Peyer's patch (tissue), 4 donors: ENCODE measurements at regions not wholly inside any gene's neighbourhood (a gene's known extent, or its start where the extent isn't known, plus 50 kb on each side); places are given as distances from the start of the nearest gene placed in this dataset.
"Not testable (repeated sequence)": the region's sequence is repeated elsewhere in the genome, so short reads cannot be mapped to it uniquely, and the experiment has no call there.

Experiments
- CTCF ChIP-seq, 6 experiments: fragments of 450-650 bp in 4 of 6; fragments of 200-600 bp in 2 of 6; sonication (generic) in 1 of 6; IDR thresholded peaks; one replicate each; pipeline ENCODE4 v1.5.1; 2017 to 2019; ENCODE audit warnings: antibody characterized with exemption in 6 of 6, mild to moderate bottlenecking in 3 of 6, moderate library complexity in 1 of 6
- POLR2A ChIP-seq, 2 donors: fragments of 450-650 bp; IDR thresholded peaks; one replicate each; pipeline ENCODE4 v1.5.1; 2017; ENCODE audit warnings: antibody characterized with exemption in 2 of 2, mild to moderate bottlenecking in 2 of 2, moderate library complexity in 2 of 2

GRCh38 chr3:153248835-153249234 is 86.8 kb downstream of the RAP2B start:
- TF ChIP-seq CTCF, POLR2A (IDR thresholded peaks at IDR 0.05): not testable (repeated sequence)
